ENCODE measurements at regions not wholly inside any gene's neighbourhood (a gene's known extent, or its start where the extent isn't known, plus 50 kb on each side); places are given as distances from the start of the nearest gene placed in this dataset.

DNA sequence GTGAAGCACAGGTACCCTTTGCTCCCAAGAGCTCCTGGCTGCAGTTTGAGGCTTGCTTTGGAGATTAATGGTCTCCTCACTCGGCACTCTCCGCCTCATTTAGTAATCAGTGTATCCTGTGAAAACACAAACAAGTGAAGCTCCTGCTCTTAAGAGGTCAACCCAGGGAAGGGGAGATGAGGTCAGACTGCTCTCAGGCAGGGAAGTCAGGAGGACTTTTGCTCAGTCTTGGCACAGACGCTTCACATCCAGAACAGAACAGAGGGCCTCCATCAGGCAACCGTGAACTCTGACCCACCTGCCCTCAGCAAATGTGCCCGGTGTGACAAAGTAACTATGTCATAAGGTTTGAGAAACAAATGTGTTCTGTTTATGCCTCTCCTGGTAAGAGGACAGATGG is 428.8 kb upstream of the JARID2 start:
- H3K9ac ChIP-seq (ENCODE audit: insufficient read depth, low read length) = no peak overlapping the region
- H3K27ac ChIP-seq (ENCODE audit: insufficient read depth, low read length) = no peak overlapping the region
- H3K4me3 ChIP-seq (replicated peaks in 1 of 4; ENCODE audit: control extremely low read depth in 1 of 4, insufficient read depth in 1 of 4, low read depth in 3 of 4, low read length in 4 of 4) = no peak overlapping the region
- DNase-seq (ENCODE audit: low read depth in 2 of 2) = no peak
- H4K20me1 ChIP-seq (ENCODE audit: control insufficient read depth, extremely low read depth, insufficient read depth, low read length) = no peaks in the 10 kb centered on the region
- H3K9me3 ChIP-seq (ENCODE audit: control insufficient read depth, insufficient read depth, low read depth, low read length) = no peaks in the 10 kb centered on the region
- no peaks in the 10 kb centered on the region for H3K36me3 ChIP-seq (ENCODE audit: control insufficient read depth, insufficient read depth, low read length)
- H3K4me1 ChIP-seq (ENCODE audit: control insufficient read depth, extremely low read depth, insufficient read depth, low read length) = no peaks in the 10 kb centered on the region
- H3K27me3 ChIP-seq (ENCODE audit: control insufficient read depth, insufficient read depth, low read length) = no peaks in the 10 kb centered on the region
- TF ChIP-seq EZH2 (IDR thresholded peaks at IDR 0.05; ENCODE audit: low read length, missing control alignments) = no peak
- TF ChIP-seq, protein P1, sequence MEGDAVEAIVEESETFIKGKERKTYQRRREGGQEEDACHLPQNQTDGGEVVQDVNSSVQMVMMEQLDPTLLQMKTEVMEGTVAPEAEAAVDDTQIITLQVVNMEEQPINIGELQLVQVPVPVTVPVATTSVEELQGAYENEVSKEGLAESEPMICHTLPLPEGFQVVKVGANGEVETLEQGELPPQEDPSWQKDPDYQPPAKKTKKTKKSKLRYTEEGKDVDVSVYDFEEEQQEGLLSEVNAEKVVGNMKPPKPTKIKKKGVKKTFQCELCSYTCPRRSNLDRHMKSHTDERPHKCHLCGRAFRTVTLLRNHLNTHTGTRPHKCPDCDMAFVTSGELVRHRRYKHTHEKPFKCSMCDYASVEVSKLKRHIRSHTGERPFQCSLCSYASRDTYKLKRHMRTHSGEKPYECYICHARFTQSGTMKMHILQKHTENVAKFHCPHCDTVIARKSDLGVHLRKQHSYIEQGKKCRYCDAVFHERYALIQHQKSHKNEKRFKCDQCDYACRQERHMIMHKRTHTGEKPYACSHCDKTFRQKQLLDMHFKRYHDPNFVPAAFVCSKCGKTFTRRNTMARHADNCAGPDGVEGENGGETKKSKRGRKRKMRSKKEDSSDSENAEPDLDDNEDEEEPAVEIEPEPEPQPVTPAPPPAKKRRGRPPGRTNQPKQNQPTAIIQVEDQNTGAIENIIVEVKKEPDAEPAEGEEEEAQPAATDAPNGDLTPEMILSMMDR (conservative IDR thresholded peaks at IDR 0.05 in 1 of 2, IDR thresholded peaks at IDR 0.05 in 1 of 2; ENCODE audit: low read depth in 1 of 2, low read length in 2 of 2) = no peak
- no peak overlapping the region for H2AFZ ChIP-seq (ENCODE audit: low read length)
- H3K79me2 ChIP-seq (ENCODE audit: control insufficient read depth, insufficient read depth, low read length) = no peaks in the 10 kb centered on the region
- no peak overlapping the region for H3K4me2 ChIP-seq (ENCODE audit: extremely low read depth, insufficient read depth, low read length)

DNA sequence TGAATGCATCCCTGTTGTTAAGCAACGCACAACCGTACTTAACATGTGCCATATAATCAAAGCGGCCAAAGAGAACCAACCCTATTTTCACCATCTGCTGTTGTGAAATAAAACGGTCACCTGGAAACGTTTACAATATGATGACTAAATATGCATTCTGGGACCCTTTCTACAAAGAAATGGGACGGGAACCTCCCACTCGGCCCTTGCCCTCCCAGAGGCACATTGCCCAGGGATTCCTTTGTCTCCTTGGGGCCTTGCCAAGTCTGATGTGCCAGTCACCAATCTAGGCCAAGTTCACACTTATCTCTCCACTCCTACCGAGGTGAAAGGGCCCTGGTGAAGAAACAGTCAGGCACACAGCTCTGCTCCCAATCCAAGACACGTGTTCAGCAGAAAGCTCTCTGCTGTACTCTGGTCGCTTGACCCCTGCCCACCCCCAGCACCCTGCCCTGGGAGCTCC is 427.4 kb upstream of the JARID2 start:
- H3K4me3 ChIP-seq (replicated peaks in 1 of 4; ENCODE audit: control extremely low read depth in 1 of 4, insufficient read depth in 1 of 4, low read depth in 3 of 4, low read length in 4 of 4) = no peak overlapping the region
- H3K36me3 ChIP-seq (ENCODE audit: control insufficient read depth, insufficient read depth, low read length) = no peaks in the 10 kb centered on the region
- no peak overlapping the region for H3K9ac ChIP-seq (ENCODE audit: insufficient read depth, low read length)
- H2AFZ ChIP-seq (ENCODE audit: low read length) = no peak overlapping the region
- no peaks in the 10 kb centered on the region for H4K20me1 ChIP-seq (ENCODE audit: control insufficient read depth, extremely low read depth, insufficient read depth, low read length)
- H3K4me1 ChIP-seq (ENCODE audit: control insufficient read depth, extremely low read depth, insufficient read depth, low read length) = peaks cover 2% of the 10 kb centered on the region
- no peaks in the 10 kb centered on the region for H3K27me3 ChIP-seq (ENCODE audit: control insufficient read depth, insufficient read depth, low read length)
- no peak overlapping the region for H3K27ac ChIP-seq (ENCODE audit: insufficient read depth, low read length)
- no peaks in the 10 kb centered on the region for H3K79me2 ChIP-seq (ENCODE audit: control insufficient read depth, insufficient read depth, low read length)
- H3K4me2 ChIP-seq (ENCODE audit: extremely low read depth, insufficient read depth, low read length) = no peak overlapping the region
- no peak for DNase-seq (ENCODE audit: low read depth in 2 of 2)
- TF ChIP-seq, protein P1 (conservative IDR thresholded peaks at IDR 0.05 in 1 of 2, IDR thresholded peaks at IDR 0.05 in 1 of 2; ENCODE audit: low read depth in 1 of 2, low read length in 2 of 2) = no peak
- TF ChIP-seq EZH2 (IDR thresholded peaks at IDR 0.05; ENCODE audit: low read length, missing control alignments) = no peak
- no peaks in the 10 kb centered on the region for H3K9me3 ChIP-seq (ENCODE audit: control insufficient read depth, insufficient read depth, low read depth, low read length)

DNA sequence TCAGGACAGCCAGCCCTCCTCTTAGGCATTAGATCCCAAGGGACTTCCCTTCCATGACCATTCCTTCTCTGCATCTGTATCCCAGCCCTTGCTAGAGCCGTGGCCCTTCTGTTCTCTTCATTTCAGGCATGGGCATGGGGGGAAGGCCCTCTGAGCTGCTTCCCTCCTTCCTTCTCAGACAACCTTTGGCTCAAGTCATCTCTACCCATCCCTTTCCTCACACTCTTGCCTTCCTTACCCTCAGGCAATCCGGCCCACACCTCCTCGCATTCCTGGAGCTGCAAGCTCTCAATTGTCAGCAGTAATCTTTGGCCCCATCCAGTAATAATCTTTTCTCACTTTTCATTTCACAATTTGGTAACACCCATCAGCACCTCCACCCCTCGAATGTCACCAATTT is 426.9 kb upstream of the JARID2 start:
- H3K79me2 ChIP-seq (ENCODE audit: control insufficient read depth, insufficient read depth, low read length) = no peaks in the 10 kb centered on the region
- no peak overlapping the region for H2AFZ ChIP-seq (ENCODE audit: low read length)
- no peak overlapping the region for H3K4me2 ChIP-seq (ENCODE audit: extremely low read depth, insufficient read depth, low read length)
- H3K4me3 ChIP-seq (replicated peaks in 1 of 4; ENCODE audit: control extremely low read depth in 1 of 4, insufficient read depth in 1 of 4, low read depth in 3 of 4, low read length in 4 of 4) = no peak overlapping the region
- no peaks in the 10 kb centered on the region for H3K27me3 ChIP-seq (ENCODE audit: control insufficient read depth, insufficient read depth, low read length)
- no peak overlapping the region for H3K9ac ChIP-seq (ENCODE audit: insufficient read depth, low read length)
- H3K36me3 ChIP-seq (ENCODE audit: control insufficient read depth, insufficient read depth, low read length) = no peaks in the 10 kb centered on the region
- H4K20me1 ChIP-seq (ENCODE audit: control insufficient read depth, extremely low read depth, insufficient read depth, low read length) = no peaks in the 10 kb centered on the region
- no peak overlapping the region for H3K27ac ChIP-seq (ENCODE audit: insufficient read depth, low read length)
- no peak for DNase-seq (ENCODE audit: low read depth in 2 of 2)
- H3K9me3 ChIP-seq (ENCODE audit: control insufficient read depth, insufficient read depth, low read depth, low read length) = no peaks in the 10 kb centered on the region
- peaks cover 2% of the 10 kb centered on the region for H3K4me1 ChIP-seq (ENCODE audit: control insufficient read depth, extremely low read depth, insufficient read depth, low read length)
- TF ChIP-seq EZH2 (IDR thresholded peaks at IDR 0.05; ENCODE audit: low read length, missing control alignments) = no peak
